GM19239 (cell line): ENCODE measurements at regions not wholly inside any gene's neighbourhood (a gene's known extent, or its start where the extent isn't known, plus 50 kb on each side); places are given as distances from the start of the nearest gene placed in this dataset.
"Not testable (repeated sequence)": the region's sequence is repeated elsewhere in the genome, so short reads cannot be mapped to it uniquely, and the experiment has no call there.

Experiments
- DNase-seq: peaks from one replicate; pipeline ENCODE4 v3.0.0; 2011; ENCODE audit warnings: low spot score; ENCODE audit not compliant: insufficient read length
- FAIRE-seq: peaks from 2 replicates; lab custom pipeline; 2011; peaks lifted over from hg19 to GRCh38; lab: Jason Lieb, UNC

DNA sequence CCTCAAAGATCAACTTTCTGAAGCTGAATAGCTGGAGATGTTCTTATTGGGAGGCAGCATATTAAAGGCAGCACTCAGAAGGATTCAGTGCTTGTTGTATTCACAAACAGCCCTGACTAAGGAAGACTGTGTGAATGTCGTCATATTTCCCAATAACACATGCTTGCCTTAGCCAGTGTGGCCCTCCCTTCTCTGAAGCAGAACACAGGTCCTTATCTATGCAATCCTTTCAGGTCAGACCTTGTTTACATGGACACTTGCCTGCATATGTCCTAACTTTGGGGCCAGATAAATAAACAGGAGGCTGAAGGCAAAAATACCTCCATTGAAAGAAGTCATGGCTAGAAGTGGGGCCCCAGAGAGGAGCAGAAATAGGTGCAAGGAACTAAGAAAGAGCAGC is 97.2 kb downstream of the SLC4A3 start:
- DNase-seq, result no peak
- no peak for FAIRE-seq

DNA sequence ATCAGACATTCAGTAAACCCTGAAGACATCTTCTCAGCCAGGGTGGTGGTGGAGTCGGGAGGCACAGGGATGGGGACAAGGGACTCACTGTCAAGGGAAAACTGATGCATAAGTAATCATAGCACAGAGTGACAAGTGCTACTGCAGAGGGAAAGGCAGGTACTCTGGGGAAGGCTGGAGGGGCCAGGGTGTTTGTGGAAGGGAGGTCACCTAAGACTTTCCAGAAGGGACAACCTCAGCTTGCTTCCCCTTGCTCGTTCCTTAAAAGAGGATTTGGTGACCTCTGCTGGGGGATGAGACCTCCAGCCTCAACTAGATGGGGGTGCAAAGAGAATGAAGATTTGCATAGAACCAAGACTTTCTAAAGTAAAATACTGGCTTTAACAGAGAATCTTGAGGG is 99.5 kb downstream of the SLC4A3 start:
- FAIRE-seq, result no peak
- no peak for DNase-seq

DNA sequence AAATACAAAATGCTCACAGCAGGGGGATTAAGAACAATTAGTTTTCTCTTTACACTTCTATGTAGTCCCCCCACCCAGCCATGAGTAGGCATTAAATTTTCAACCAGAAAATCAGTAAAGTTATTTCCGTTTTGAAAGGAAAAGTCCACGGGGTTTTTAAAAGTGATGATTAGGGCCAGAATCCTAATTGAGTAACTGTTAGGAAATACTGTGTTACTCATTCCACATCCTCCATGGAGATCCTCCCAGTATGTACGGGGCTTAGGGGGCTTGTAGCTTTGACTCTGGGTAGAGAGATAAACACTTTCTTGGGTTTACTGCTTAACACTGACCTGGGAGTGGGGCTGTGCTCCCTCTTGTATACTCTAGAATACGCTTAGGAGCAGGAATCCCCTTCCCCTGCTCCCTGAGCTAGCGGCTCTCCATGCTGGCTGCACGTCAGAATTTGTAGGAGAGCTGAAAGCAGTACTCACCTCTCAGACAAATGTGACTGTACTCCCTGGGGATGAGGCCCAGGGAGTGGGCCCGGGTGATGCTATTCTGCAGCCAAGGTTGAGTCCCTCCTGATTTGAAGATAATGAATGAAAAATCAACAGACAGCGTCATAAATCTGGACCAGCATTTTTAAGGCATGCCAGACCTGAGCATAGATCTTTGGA is 100.5 kb downstream of the SLC4A3 start:
- FAIRE-seq (no peak), DNase-seq (no peak)

DNA sequence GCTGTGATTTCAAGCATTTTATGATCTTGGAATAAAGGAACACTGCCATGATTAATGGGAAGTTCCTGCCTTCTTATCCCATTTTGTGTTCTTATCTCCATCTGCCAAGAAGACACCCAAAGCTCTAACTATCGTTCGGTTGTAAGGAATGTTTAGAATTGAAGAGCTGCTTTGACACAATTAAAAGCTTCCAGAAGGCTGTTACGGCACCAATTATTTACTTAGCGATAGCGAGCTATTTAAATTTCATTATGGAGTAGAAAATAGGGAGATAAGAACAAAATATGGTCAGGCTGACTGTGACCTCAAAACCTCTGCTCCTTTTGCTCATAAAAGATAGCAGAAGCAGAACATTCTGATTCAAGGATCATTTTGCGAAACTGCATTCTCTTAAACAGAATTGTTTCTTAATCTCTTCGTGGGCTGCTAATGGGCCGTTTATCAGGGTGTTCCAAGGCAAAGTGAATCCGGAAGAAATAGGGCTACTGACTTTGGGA is 101.6 kb downstream of the SLC4A3 start:
- FAIRE-seq (no peak), DNase-seq (no peak)

DNA sequence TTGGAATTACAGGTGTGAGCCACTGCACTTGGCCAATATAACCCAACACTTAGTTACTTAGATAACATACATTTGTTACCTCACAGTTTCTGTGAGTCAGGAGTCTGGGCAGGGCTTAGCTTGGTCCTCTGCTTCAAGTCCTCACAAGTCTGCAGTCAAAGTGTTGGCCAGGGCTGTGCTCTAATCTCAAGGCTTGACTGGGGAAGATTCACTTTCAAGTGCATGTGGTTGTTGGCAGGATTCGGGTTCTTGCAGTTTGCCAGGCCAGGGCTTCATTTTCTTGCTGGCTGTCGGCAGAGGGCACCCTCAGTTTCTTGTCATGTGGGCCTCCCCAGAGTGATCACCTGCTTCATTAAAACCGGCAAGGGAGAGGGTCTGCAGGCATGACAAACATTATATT is 103.7 kb downstream of the SLC4A3 start:
- FAIRE-seq (no peak), DNase-seq (no peak)

DNA sequence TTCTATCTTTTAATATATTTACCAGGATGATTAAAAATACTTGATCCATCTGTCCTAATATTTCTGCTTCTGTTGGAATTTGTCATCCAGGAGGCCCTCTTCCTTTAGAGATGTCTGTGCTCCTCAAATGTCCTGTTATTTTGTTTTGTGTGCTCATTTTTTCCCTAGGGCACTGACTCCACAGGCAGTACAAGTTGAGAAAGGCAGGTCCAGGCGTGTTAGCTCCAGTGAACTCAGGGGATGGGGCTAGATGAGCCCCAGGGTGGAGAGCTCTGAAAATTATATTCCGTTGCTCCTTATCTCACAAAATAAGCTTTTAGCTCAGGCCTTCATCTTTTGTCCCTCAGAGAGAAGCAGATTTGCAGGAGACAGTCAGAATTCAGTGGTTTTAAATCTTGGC is 105.7 kb downstream of the SLC4A3 start:
- DNase-seq (no peak), FAIRE-seq (no peak)

DNA sequence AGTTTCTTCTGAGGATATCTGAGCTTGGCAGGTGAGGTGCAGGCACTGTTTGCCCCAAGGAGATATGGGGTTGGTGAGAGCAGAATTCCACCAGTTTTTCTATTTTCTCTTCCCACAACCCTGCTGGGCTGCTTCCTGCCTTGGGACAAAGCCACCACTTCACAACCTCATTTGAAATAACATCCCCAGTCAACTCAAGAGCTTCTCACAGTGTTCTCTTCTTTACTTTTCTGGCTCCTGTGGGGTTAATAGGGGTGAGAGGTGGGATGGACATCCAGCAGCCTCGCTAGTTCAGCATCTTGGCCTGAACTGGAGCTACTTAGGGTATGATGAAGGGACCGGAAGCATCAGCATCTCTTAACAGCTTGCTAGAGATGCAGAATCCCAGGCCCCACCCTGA is 106.3 kb downstream of the SLC4A3 start:
- no peak for DNase-seq
- no peak for FAIRE-seq

DNA sequence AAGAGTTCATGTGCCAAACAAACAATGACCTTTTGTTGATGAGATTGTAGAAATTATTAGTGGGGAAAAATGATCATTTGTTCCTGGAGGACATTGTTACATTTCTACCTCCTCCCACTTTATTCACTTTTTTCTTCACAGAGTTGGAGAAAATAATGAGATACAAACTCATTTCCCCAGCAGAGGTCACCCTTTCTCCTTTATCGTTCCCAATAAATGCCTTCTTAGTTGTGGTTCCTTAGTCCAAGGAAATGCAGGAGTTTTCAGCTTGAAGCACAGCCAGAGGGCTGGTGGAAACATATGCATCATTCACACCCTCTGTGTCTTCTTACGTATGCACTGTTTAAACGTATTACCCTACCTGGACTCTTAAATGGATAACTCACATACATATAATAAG is 108.8 kb downstream of the SLC4A3 start:
- DNase-seq (no peak), FAIRE-seq (no peak)

DNA sequence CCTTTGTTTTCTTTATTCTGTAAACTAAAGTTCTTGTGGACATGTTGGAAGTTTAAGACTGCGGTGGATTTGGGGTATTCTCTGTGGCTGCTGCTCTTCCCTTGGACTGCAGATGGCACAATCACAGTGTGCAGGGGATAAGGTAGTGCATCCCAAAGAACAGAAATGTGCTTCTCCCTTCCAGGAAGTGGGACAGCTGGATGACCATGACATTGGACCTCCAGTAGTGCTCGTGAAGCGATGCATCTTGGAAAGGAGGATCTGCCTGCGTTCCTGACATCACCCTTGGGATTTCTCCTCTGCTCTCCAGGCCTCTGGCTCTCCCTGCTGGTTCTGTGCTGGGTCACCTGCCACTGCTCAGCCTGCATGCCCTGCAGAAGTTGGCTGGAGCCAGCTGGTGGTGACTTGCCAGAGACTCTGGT is 109.9 kb downstream of the SLC4A3 start:
- FAIRE-seq (no peak), DNase-seq (no peak)

DNA sequence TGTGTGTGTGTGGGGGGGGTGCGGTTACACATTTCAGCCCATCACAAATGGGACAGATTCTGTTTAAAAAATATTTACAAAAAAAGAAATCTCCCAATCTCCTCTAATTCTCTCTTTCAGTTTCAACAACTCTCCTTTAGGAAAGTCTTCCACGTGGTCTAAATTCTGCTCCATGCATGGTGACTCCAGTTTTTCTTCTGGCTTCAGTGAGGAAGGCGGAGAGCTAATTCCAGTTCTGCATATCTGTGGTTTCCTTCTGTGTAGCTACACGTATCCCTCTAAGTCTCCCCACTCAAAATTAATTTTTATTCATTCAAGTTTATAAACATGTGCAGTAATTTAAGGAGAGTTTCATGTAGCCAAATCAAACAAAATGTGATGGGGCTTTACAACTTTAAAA is 111.6 kb downstream of the SLC4A3 start:
- FAIRE-seq (no peak), DNase-seq (no peak)

DNA sequence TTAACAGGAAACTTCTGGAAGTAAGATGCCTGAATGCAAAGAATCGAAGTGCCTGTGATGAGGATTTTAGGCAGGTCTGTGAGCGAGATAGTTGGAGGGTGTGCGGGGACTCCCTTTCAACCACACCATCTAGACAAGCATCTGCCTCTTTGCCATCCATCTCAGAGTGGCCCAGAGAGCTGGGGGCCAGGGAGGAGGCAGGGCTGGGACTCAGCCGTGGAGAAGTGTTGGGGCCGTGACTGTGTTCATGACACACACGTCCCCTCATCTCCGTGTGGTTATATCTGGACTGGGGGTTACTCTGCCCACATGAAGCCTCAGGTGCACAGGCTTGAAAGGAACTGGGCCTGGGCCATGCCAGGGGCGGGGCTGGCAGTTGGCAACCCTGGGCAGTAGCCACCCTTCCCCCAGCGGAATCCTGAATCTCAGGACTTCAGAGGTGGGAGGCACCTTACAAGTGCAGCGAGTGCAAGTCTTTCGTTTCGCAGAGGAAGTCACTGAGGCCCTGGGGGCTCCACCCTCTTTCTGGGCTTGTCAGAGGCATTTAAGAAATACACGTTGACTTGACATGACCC is 112.5 kb downstream of the SLC4A3 start:
- DNase-seq (no peak), FAIRE-seq (no peak)

DNA sequence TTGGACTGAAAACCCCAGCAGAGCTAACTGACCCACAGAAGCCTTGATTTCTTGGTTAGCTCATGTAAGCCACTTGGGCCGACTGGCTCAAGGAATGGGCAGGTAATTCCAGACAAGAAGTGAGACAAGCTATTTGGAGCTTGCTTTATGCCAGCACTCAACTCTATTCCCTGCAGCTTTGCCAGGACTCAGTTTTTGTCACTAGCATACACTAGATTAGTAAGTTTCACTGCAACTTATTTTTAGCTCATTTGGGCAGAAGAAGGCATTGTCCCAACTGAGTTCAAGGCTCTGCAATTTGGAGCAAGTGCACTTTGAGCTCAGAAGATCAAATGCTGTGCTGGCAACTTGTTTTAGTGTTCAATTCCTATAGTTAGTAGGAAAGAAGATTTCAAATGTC is 116.1 kb downstream of the SLC4A3 start:
- no peak for DNase-seq
- no peak for FAIRE-seq

DNA sequence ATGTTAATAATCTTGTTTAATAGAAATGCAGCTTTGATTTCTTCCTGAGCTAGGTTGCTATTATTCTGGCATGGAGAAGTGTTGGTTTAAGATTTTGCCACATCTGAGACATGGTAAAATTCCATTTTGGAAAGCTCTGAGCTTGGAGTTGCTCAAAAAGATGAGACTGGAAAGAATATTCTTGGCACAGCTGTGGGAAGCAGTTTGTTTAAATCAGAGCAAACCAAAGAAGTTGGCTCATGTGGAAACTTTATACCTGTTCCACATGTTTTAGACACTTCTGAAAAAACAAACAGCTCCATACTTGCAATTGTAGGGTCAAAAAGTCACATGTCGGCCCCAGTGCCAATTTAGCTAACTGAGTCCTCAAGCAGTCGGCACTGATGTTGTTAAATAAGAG is 116.6 kb downstream of the SLC4A3 start:
- DNase-seq (no peak), FAIRE-seq (no peak)

DNA sequence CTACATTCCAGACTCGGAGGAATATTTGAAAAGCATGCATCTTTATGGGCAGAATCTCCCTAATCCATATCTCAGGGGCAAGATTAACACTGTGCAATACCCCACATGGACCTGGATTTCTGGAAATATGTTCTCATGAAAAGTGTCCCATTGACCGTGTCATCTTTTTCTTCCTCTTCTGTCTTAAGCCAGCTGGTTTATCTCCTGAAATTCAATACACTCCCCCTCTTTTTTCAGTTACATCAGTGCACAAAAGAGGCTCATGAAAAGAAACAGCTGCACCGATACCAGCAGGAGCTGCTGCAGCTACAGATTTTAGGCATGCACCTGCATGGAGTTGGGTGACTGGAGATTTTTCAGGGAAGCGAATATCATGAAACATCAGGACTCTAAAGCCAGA is 117.2 kb downstream of the SLC4A3 start:
- no peak for DNase-seq
- no peak for FAIRE-seq

DNA sequence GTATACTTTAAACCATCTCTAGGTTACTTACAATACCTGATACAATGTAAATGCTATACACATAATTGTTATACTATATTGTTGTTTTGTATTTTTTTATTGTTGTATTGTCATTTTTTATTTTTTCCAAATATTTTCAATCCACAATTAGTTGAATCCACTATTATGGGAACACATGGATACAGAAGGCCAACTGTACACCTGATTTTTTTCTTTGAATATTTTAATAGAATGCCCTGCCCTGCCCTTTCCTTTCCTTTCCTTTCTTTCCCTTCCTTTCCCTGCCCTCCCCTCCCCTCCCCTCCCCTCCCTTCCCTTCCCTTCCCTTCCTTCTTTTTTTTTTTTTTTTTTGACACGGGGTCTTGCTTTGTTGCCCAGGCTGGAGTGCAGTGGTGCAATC is 120.2 kb downstream of the SLC4A3 start:
- no peak for DNase-seq
- no peak for FAIRE-seq

DNA sequence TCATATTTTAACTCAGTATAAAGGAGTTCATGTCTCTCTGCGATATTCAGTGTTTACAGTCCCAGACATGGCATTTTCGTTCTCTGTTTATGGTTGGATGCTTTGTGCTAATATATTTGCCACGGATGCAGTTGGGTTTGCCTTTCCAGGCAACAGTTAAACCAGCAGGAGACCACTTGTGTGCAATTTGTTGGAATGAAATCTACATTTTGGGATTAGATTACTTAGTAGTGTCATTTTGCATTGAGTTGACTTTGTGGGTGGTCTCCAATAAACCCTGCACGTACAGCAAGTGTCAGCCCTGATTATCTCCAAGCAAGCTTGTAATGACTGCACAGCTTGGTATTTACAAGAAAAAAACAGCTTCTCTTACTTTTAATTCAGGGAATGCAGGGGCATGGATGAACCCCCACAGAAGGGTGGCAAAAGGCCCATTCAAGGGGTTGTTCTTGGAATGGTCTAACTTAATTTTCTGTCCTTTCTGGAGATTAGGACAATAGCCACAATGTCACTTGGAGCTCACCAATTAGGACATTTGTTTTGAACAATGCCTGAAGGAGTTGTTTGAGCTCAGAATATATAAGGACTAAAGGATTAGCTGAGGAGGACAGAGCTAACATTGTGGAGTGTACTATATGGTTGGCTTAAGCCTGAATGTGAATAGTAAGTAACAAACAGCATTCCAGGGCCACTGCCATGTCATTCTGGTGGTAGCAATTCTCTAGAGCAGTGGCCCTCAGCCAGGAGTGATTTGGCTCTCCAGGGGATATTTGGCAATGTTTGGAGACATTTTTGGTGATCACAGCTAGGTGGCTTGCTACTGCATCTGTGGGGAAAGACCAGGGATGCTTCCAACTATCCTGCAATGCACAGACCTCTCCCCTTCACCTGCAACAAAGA is 121.5 kb downstream of the SLC4A3 start:
- no peak for DNase-seq

DNA sequence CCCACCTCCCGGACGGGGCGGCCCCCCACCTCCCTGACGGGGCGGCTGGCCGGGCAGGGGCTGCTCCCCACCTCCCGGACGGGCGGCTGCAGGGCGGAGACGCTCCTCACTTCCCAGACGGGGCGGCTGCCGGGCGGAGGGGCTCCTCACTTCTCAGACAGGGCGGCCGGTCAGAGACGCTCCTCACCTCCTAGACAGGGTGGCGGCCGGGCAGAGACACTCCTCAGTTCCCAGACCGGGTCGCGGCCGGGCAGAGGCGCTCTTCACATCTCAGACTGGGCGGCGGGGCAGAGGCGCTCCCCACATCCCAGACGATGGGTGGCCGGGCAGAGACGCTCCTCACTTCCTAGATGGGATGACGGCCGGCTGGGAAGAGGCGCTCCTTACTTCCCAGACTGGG is 123.7 kb downstream of the SLC4A3 start:
- DNase-seq, FAIRE-seq: not testable (repeated sequence)

More for the DNA sequence above, 121.5 kb downstream of the SLC4A3 start:
- no peak for FAIRE-seq

DNA sequence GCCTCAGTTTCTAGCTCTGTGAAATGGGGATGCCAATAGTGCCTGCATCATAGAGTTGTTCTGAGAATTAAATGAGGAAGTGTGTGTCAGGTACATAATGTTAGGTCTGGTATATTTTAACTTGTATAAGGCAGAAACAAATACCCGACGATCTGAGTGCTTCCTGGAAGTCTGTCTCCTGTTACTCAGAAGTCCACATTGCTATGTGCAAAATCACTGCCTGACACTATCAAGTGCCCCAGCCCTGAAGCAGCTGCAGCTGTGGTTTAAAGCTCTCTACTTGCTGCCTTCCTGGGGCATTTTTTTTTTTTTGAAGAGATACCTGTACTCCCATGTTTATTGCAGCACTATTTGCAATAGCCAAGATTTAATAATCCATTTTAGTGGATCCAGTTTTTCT is 125.3 kb downstream of the SLC4A3 start:
- FAIRE-seq, result no peak
- DNase-seq, result no peak

DNA sequence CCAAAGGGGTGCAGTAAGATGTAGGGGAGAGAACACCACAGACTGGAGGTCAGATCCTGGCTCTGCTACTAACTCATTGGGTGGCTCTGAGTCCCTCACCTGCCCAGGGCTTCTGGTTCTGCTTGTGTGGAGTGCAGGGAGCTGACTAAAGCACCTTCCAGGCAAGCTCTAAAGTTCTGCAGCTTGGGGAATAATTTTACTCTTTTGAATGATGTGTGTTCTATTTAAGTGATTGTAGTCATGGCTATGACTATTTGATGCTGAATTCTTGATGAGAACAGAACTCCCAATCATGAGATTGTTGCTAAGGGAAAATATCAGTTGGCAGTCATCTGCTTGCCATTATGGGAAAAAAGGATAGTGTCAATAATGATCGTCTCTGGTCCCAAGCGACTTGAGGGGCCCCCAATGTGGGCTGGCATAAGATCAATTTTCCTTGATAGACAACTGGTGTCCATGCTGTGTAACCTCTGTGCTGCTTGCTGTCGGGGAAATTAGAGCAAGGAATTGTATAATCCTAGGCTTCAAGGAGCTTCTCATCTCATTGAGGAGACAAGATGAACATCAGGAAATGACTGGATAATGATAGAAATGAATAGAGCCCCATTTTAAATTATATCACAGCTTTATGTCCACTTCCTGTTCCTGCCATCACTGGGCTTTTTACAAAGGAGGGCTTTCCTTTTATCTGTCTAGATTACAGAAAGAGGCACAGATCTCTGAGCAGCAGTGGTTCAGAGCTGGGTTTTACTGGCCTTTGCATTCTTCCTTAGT is 131.7 kb downstream of the SLC4A3 start:
- DNase-seq (no peak), FAIRE-seq (no peak)

DNA sequence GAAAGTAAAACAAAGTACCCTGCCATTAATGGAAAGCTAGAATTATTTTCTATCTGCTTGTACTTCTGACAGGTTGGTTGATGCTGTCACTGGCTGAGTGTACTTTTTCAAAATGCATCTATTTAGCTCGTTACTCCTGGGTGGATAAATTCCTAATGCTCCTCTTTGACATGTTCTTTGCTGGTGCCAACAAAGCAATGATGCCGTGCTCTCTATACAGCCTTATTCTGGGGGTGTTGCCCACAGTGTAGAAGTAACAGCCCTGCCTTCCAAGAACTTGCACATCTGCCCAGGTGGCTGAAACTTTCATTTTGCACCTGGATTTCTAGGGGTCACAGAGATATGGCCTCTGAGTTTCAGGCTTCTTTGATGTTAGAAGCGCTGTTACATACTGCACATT is 132.4 kb downstream of the SLC4A3 start:
- no peak for FAIRE-seq
- no peak for DNase-seq
